ENCODE measurements at regions not wholly inside any gene's neighbourhood (a gene's known extent, or its start where the extent isn't known, plus 50 kb on each side); places are given as distances from the start of the nearest gene placed in this dataset.

GRCh38 chr22:47816863-47817210 lies 1054.4 kb downstream of the TBC1D22A start:
- DNase-seq (ENCODE audit: low spot score), result no peak

- no peak for DNase-seq (ENCODE audit: low spot score)
These were observed 1053.8 kb downstream of the TBC1D22A start for GRCh38 chr22:47816121-47816862.

DNA sequence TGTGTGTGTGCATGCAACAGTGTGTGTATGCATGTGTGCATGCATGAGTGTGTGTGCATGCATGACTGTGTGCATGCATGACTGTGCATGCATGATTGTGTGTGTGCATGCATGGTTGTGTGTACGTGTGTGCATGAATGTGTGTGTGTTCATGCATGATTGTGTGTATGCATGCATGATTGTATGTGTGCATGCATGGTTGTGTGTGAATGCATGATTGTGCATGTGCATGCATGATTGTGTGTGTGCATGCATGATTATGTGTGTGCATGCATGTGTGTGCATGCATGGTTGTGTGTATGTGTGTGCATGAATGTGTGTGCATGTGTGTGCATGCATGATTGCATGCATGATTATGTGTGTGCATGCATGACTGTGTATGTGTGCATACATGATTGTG lies 1052.0 kb downstream of the TBC1D22A start:
- DNase-seq (ENCODE audit: low spot score), result no peak

GRCh38 chr22:47813661-47814060 lies 1051.2 kb downstream of the TBC1D22A start:
- DNase-seq (ENCODE audit: low spot score), result no peak

GRCh38 chr22:47811971-47812370 lies 1049.5 kb downstream of the TBC1D22A start:
- no peak for DNase-seq (ENCODE audit: low spot score)

DNA sequence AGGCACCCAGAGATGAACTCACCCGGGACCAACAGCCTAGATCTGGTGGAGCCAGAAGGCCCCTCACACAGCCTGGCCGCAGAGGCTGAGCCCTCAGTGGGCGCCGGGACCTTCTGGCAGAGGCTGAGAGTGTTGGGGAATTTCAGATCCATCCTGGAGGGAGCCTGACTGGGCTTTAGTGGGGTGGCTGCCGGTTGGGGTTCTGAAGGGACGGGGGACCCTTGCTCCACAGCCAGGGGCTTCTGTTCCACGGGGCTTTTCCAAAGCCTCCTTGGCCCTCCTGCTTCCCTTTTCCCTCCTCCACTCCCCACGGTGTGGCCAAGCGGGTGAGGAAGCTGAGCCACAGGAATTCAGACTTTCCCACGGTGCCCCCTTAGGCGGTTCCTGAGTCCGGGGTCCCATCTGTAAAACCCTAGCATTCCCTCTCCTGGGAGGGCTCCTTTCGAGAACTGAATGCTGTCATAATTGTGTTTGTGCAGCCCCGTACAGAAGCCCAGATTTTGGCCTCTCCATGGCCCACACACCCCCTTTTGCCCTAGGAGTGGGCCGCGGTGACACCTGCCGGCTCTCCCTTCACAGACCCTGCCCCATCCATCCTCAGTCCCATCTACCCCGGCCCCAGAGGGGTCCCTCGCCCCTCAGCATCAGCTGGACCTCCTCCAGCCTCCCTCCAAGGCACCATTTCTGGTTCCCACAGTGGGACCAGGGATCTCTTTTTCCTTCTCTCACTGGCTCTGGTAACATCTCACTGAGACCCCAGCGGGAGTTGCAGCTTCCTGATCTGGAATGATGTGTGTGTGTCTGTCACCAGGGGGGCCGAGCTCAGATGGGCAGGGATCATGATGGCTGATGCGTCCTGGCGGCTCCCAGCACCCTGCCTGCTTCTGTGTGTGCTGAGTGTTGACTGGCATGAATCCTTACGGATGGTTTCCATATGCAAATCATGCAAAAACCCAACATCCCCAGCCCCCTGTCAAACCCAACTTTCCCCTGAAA lies 1048.4 kb downstream of the TBC1D22A start:
- no peak for DNase-seq (ENCODE audit: low spot score)

- DNase-seq (ENCODE audit: low spot score), result no peak
These were observed 1046.6 kb downstream of the TBC1D22A start for GRCh38 chr22:47808886-47809620.

- no peak for DNase-seq (ENCODE audit: low spot score)
These were observed 1045.8 kb downstream of the TBC1D22A start for GRCh38 chr22:47808236-47808635.

GRCh38 chr22:47807506-47807905 lies 1045.1 kb downstream of the TBC1D22A start:
- DNase-seq (ENCODE audit: low spot score), result no peak

DNA sequence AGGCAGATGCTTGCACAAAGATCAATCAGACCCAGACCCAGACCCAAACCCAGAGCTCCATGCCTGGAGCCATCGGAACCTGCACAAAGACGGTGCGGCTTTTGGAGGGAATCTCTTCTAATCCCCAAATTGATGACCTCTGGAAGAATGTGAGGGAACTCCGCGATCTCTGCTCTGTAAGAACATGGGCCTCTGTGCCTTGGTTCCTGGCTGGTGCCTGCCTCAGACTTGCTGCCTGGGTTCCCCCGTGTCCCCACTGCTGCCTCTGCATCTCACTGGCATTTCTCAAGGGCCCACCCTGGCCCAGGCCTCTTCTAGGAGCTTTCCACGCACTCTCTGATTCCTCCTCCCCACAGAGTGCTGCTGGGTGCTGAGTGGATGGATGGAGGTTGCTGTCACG lies 1044.4 kb downstream of the TBC1D22A start:
- DNase-seq (ENCODE audit: low spot score), result no peak

DNA sequence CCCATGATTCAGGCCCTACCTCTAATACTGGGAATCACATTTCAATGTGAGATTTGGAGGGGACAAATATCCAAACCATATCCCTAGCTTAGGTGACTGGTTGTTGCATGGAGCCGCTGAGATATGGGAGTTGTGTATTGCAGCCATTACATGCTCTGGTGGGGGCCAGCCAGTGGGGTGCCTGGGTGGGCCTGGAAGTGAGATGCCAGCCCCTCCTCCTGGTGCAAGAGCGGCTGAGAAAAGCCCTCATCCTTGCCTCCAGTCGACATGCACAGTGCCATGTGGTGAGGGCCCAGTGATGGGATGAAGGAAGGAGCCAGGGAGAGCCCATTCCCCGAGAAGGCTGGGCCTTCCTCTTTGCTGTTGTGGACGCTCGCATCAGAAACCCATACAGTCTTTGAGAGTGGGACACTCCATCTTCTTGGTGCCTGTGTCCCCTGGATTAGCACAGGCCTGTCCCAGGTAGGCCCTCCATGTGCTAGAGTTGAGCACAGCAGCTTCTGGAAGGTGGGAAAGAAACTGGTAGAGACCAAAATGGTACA lies 1043.0 kb downstream of the TBC1D22A start:
- no peak for DNase-seq (ENCODE audit: low spot score)

DNA sequence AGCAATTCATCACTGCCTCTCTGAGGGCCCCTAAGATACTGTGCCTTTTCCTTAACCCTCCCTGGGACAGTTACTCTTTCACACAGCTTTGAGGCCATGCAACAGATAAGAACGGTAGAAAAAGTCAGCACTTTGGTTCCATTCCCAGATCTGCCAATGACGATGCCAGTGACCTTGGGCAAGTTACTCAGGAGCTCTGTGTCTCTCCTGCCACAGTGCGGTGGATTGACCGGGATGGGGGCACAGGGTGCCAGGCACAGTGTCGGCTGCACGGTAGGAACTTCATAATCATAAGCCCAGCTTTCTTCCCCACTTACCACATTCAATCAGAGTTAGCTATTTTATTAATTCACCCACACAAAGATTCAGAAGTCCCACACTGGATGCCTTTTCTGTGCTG lies 1041.8 kb downstream of the TBC1D22A start:
- no peak for DNase-seq (ENCODE audit: low spot score)

DNA sequence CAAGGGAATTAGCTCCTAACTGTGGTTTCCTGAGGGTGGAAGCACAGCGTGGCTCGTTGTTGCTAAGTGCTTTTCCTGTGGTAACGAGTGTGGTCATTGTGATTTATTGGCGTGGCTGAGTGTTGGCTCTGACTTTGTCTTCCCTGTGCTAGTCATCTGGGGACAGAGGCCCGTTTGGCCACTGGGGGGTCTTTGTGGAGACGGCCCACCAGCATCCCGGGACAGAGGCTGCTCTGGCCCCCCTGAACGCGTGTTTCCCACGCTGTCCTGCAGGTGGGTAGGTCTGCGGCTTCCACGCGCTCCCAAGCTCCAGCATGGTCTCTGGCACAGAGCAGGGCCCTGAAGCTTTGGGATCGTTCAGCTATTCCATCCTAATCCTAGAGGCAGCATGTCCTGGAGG lies 1040.0 kb downstream of the TBC1D22A start:
- DNase-seq (ENCODE audit: low spot score), result no peak

DNA sequence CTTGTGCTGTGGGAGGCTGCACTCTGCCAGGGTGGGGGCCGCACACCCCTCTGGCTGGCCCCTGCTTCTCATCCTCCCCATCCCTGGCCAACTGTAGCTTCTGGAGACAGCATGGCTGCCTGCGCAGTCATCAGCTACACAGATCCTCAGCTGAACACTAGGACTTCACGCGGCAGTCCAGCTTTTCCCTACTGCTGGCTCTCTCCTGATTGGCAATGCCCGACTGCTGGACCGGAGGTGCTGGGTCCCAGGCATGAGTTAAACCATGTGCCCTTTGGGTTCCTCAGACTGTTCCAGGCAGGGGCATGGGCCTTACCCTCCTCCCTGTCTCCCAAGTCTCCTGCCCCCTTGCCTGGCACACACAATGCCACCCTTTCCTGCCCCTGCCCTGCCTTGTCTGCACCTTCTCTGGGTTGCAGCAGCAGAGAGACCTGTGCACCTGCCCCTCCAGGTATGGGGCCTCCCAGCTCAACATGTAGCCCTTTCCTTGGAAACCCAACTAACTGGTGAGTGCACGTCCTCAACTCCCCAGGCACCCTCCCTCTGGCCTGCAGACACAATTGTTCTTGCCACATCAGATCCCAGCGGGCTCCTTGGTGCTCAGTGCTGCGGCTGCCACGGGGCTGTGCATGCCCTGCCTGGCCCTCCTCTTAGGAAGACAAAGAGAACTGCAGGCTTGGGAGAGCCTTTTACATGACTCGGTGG lies 1039.2 kb downstream of the TBC1D22A start:
- DNase-seq (ENCODE audit: low spot score), result no peak

DNA sequence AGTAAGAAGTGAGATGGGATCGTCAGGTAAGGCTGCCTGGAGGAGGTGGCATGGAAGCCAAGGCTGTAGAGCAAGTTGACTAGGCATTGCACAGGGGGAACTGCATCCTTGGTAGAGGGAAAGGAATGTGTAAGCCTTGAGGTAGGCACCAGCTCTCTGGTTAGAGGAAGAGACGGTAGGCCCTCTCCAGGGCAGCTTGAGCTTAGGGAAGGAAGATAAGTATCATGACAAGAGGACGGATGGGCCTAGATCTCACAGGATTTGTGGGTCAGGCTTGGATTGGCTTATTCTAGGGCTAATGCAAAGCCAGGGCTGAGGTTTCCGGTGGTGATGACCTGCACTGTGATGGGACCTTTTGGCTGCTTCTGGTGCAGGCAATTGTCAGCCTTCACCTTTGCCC lies 1035.8 kb downstream of the TBC1D22A start:
- DNase-seq (ENCODE audit: low spot score), result no peak

DNA sequence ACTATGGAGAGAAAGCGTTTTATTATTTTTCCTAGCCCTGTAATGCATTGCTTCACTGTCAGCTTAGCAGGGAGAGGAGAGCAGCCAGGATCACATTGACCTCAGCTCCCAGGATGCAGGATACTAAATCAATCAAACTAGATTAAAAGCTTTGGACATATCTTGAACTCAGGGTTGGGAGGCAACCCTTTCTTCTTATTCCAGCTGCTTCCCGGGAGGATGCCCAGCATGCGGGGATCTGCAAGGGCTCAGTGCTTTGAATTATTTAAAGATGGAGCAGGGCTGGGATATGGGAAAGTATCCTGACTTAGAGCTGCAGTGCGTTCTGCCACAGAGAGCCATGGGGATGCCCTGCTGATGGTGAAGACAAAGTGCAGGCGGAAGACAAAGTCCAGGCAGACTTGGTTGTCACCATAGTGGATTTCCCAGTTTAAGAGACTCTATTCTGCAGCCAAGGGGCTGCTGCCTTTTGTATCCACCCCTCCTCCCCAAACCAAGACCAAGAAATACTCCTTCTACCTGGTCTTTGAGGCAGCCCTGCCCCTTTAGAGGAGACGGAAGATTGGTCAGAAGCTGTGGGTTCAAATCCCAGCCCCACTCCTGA lies 1035.0 kb downstream of the TBC1D22A start:
- DNase-seq (ENCODE audit: low spot score), result no peak

- no peak for DNase-seq (ENCODE audit: low spot score)
These were observed 1033.9 kb downstream of the TBC1D22A start for GRCh38 chr22:47796128-47796908.

- no peak for DNase-seq (ENCODE audit: low spot score)
These were observed 1033.2 kb downstream of the TBC1D22A start for GRCh38 chr22:47795477-47796127.

- no peak for DNase-seq (ENCODE audit: low spot score)
These were observed 1032.4 kb downstream of the TBC1D22A start for GRCh38 chr22:47794851-47795250.

Measured in CD4-positive, alpha-beta T cell treated with Interleukin-2 at 100 ng/mL for 4 hours (primary cell).